Motor neuron (in vitro differentiated cells): ENCODE measurements at regions not wholly inside any gene's neighbourhood (a gene's known extent, or its start where the extent isn't known, plus 50 kb on each side); places are given as distances from the start of the nearest gene placed in this dataset.

ENCODE experiments used
- ATAC-seq, 8 experiments: fragments of 200-7000 bp; cut with Tn5 transposase; replicated peaks in 6 of 8; 2 replicates each; pipeline ENCODE4 v1.8.0; 2021; ENCODE audit warnings: mild to moderate bottlenecking in 8 of 8, moderate library complexity in 8 of 8
- H3K27ac ChIP-seq, 2 donors: fragments of 250-450 bp; sonication (Bioruptor Pico); 2 replicates each; pipeline ENCODE4 v1.9.0; 2021; ENCODE audit warnings: antibody characterized with exemption in 2 of 2, mild to moderate bottlenecking in 2 of 2, moderate library complexity in 1 of 2
- H3K4me1 ChIP-seq, 2 donors: fragments of 250-450 bp; sonication (Bioruptor Pico); replicated peaks in 1 of 2; 2 replicates each; pipeline ENCODE4 v1.6.1; 2021; ENCODE audit warnings: antibody characterized with exemption in 2 of 2, mild to moderate bottlenecking in 2 of 2, moderate library complexity in 1 of 2
- H3K4me3 ChIP-seq, 5 donors: fragments of 250-450 bp; sonication (Bioruptor Pico); 2 replicates each; pipeline ENCODE4 v1.9.0; 2021; ENCODE audit warnings: antibody characterized with exemption in 5 of 5, mild to moderate bottlenecking in 5 of 5, moderate library complexity in 4 of 5
- WGBS, 10 experiments: fragments of 450-650 bp; shearing (Covaris generic); methylation state at CpG; one replicate each; pipeline ENCODE4 v1.0.0; 2022; 5-methylcytosine and 5-hydroxymethylcytosine counted together
- in situ Hi-C, 9 experiments: fragments of 400-800 bp; cut with MboI; loops; one replicate each; pipeline ENCODE4 v1.15.0; 2021; ENCODE audit warnings: low sequenced_read_pairs in 9 of 9, low pct_unique_long_range_greater_than_20kb in 2 of 9; ENCODE audit not compliant: unreplicated experiment in 9 of 9

DNA sequence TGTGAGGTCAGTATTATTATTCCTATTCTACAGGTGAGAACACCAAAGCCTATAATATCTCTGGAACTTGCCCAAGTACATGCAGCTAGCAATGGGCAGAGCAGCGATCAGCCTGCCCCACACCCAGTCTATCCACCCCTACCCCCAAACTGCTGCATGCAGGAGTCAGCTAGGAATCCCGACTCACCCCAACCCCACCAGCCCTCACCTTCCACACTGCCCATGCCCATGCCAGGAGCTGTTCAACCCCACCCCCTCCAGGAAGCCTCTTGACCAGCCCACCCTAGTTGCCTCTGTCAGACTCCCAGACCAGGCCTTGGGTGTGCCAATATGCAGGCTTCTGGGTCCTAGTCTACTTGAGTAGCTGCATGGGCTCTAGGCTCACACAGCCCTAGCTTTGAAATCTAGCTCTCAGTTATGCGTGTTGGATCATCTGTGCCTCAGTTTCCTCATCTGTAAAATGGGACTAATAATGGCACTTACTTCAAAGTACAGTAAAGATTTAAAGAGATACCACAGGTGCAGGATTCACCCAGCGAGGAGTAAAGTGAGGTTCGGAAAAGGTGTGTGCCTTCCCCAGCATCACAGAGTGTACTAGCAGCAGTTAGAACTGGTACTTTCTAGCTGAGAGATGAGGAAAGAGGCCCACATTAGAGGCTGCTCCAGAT lies 173.2 kb downstream of the VEGFA start:
- Histone ChIP-seq H3K4me3 (no peak overlapping the region), H3K27ac (no peak overlapping the region), H3K4me1 (peaks cover 9% of the 10 kb centered on the region in 2 donors)
- no peak for ATAC-seq
- in situ Hi-C loops, result no loop called here
- 55 to 100% (median 96%) methylated on average over 2 to 3 of the region's 5 CpGs; no CpG with 5 or more reads in 7 of the 10 experiments for WGBS, 10 experiments

DNA sequence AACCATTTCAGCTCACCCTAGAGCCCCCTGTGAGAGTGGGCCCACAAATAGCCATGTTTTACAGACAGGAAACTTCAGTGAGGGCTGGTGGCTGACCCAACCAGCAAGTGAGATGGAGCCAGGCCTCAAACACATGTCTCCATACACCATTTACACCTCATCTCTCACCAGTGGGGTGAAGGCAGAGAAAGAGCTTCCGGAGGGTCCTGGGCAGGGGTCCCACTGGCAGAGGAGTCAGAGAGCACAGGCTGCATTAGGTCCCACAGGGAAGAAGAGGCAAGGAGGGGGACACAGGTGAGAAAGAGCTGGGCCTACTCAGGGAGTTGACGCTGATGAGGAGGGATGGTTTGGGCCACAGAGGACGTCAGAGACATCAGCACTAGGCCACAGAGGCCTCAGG lies 172.6 kb downstream of the VEGFA start:
- in situ Hi-C loops, result no loop called here

DNA sequence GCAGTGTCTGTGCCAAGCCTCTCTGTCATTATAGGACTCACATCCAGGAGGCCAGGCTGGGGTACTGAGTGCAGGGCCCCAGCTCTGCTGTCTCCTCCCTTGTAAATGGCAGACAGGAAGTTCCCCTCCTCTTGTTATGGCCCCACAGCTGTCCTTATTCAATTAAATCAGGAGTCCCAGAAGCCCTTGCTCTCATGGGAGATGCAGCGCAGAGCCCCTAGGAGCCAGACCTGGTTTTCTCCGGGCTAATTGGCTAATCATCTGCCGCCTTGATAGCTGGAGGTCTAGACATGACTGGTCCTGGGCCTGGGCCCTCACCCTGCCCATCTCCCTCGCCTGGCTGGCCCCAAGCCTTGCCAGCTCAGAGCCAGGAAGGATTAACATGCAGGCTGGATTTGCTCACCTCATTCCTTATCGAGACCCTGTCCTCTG lies 172.0 kb downstream of the VEGFA start:
- in situ Hi-C loops, result no loop called here
- 40 to 100% (median 80%) methylated on average over 1 to 2 of the region's 5 CpGs; no CpG with 5 or more reads in 7 of the 10 experiments for WGBS, 10 experiments
- Histone ChIP-seq H3K27ac (peak overlapping the region in 1 of 2 donors; percentile 37), H3K4me1 (peaks cover 8 to 9% of the 10 kb centered on the region in 2 donors), H3K4me3 (no peak overlapping the region)
- ATAC-seq, result peak in 5 of 8 experiments; percentile 40 to 71 (median 55)

More for the DNA sequence above, 172.6 kb downstream of the VEGFA start:
- peaks cover 8 to 9% of the 10 kb centered on the region in 2 donors for H3K4me1 ChIP-seq
- no peak overlapping the region for H3K4me3 ChIP-seq
- H3K27ac ChIP-seq, result no peak overlapping the region
- 40 to 100% (median 80%) methylated on average over 1 to 3 of the region's 3 CpGs; no CpG with 5 or more reads in 3 of the 10 experiments for WGBS, 10 experiments
- no peak for ATAC-seq

DNA sequence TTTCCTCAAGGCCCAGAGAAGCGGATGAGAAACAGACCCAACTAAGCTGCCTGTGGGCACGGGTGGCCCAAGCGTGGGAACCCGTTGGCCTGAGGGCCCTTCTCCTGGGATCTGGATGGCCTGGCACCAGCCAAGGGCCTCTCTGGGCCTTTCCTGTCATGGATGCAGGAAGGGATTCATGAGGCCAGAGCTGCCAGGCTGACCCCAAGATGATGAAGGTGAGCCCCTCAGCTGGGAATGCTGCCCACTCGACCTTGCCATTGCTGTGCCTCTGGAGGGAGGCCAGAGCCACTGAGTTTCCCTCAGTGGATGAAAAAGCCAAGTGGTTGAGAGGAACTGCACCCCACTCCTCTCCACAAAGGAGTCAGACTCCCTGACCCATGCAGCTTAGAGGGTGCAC lies 171.2 kb downstream of the VEGFA start:
- Histone ChIP-seq H3K27ac (no peak overlapping the region), H3K4me3 (no peak overlapping the region), H3K4me1 (peaks cover 8 to 9% of the 10 kb centered on the region in 2 donors)
- WGBS, 10 experiments, result 40 to 100% (median 88%) methylated on average over 1 to 3 of the region's 5 CpGs; no CpG with 5 or more reads in 5 of the 10 experiments
- in situ Hi-C loops, result no loop called here
- no peak for ATAC-seq

DNA sequence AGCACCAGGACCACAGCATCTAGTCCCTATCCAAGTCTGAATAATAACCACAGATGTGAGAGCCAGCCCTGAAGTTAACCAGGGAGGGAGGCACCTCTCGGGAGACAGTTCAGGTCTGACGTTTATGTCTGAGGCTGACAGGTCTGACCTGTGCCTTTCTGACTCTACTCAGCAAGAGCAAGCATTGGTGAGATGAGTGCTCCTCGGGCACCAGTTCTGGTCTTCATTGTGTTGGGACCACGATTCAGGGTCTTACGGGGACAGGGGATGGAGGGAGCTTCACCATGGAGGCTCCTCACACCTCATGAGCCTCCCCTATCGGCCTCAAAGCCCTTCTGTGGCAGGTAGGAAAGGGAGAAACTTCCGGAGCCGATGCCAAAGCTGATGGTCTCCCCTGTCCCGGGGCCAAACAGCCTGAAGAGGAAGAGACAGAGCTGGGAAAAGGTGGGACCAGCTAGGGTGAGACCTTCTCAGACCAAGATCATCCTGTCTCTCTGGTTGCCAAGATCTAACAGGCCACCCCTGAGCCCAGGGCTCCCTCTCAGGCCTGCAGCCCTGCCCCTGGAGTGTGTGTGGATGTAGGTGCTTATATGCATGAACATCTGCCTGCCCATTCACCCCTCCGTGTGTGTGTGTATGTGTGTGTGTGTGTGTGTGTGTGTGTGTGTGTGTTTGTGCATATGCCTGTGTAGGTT lies 170.5 kb downstream of the VEGFA start:
- no peak for ATAC-seq
- Histone ChIP-seq H3K4me3 (no peak overlapping the region), H3K27ac (no peak overlapping the region), H3K4me1 (peaks cover 9 to 14% of the 10 kb centered on the region in 2 donors)
- 50 to 100% (median 67%) methylated on average over 1 to 4 of the region's 10 CpGs; no CpG with 5 or more reads in 5 of the 10 experiments for WGBS, 10 experiments
- in situ Hi-C loops, result no loop called here

DNA sequence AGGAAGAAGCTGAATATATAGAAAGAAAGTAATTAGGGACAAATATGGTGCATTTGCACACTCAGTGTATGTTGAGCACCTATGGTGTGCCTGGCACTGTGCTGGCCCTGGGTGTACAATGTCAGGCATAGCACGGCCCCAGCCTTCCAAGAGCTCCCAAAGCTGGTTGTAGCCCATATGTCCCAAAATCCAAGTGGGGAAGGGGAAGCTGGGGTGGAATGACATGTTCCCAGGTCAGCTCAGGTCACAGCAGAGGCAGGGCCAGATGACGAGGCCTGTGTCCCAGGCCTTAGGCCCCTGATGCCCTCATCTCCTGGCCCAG lies 170.0 kb downstream of the VEGFA start:
- in situ Hi-C loops, result no loop called here
- no peak overlapping the region for H3K27ac ChIP-seq
- WGBS, 10 experiments, result 75 to 86% (median 83%) methylated on average over 1 of the region's 2 CpGs; no CpG with 5 or more reads in 7 of the 10 experiments
- H3K4me3 ChIP-seq, result no peak overlapping the region
- H3K4me1 ChIP-seq, result peaks cover 9 to 16% of the 10 kb centered on the region in 2 donors
- ATAC-seq, result no peak

DNA sequence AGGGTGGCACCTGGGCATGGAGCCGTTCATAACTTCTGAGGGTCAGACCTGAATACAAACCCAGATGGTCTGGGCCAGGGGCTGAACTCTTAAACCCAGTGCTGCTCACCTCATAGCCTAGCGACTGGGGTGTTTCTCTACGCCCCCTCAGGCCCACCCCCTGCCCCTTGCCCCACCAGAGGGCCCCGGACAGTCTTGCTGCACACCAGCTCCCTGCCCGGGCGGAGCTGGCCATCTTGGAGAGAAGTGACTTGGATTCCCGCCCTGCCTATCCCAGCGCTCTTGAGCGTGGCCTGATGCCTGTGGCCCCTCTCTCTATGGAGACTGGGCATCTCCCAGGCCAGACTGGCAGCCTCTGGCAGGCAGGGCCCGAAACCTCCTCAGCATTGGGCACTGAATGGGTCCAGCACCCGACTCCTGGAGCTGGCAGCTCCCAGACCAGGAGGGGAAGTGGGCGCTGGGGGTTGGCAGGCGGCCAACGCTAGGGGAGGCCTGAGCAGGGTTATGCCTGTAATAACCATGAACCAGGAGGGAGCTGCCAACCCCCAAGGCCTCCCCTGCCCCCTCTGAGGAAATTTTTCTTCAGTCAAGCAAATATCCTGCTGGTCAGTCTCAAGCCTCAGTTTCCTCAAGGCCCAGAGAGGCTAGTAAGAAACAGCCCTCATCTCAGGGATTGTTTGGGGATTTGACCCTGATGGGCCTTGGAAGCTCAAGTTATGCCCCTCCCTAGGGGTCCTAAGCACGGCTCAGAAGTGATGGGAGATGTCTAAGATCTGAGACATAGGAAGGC lies 169.5 kb downstream of the VEGFA start:
- no peak for ATAC-seq
- H3K4me1 ChIP-seq, result peaks cover 9 to 17% of the 10 kb centered on the region in 2 donors
- no peak overlapping the region for H3K27ac ChIP-seq
- H3K4me3 ChIP-seq, result no peak overlapping the region
- 53 to 100% (median 82%) methylated on average over 1 to 3 of the region's 15 CpGs; no CpG with 5 or more reads in 4 of the 10 experiments for WGBS, 10 experiments
- in situ Hi-C loops, result no loop called here

DNA sequence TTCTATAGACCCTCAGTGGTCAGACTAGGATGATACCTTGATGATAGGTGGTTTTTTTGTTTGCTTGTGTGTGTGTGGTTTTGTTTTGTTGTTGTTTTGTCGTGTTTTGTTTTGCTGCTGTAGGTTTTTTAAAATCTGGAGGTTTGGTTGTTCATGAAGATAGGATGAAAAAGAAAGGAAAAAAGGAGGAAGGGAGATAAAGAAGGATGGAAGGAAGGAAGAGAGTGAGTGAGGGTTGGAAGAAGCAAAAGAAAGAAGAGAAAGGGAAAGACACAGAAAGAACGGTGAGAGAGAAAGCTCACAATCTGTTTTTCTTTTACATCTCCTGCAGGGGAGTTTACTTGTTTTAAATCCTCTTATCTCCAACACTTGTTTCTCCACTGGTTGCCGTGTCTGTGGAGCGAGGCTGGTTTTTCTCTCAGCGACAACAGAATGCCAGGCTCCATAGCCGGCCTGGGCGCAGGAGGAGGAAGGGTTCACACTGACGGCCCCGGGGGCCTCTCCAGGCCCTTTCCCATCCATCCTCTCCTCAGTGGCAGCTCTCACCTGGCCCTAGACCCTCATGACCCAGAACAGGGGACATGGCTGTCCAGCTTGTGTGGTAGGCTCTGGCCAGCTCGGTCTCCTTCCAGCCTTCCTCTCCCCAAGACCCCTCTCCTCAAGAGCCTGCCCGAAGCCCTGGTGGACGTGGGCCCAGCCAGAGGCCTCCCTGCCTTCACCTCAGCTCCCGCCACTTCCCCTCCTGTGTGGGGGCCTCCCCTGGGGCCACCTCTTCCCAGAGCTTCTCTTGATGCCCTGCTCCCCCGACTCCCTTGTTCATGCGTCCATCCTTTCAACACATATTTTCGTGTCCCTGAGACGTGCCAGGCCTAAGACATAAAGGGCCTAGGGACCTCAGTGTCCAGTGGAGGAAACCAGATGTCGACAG lies 168.4 kb downstream of the VEGFA start:
- Histone ChIP-seq H3K4me1 (peaks cover 19 to 27% of the 10 kb centered on the region in 2 donors), H3K4me3 (no peak overlapping the region), H3K27ac (no peak overlapping the region)
- in situ Hi-C loops, result no loop called here
- no peak for ATAC-seq
- WGBS, 10 experiments, result 71 to 100% (median 87%) methylated on average over 1 to 11 of the region's 18 CpGs

DNA sequence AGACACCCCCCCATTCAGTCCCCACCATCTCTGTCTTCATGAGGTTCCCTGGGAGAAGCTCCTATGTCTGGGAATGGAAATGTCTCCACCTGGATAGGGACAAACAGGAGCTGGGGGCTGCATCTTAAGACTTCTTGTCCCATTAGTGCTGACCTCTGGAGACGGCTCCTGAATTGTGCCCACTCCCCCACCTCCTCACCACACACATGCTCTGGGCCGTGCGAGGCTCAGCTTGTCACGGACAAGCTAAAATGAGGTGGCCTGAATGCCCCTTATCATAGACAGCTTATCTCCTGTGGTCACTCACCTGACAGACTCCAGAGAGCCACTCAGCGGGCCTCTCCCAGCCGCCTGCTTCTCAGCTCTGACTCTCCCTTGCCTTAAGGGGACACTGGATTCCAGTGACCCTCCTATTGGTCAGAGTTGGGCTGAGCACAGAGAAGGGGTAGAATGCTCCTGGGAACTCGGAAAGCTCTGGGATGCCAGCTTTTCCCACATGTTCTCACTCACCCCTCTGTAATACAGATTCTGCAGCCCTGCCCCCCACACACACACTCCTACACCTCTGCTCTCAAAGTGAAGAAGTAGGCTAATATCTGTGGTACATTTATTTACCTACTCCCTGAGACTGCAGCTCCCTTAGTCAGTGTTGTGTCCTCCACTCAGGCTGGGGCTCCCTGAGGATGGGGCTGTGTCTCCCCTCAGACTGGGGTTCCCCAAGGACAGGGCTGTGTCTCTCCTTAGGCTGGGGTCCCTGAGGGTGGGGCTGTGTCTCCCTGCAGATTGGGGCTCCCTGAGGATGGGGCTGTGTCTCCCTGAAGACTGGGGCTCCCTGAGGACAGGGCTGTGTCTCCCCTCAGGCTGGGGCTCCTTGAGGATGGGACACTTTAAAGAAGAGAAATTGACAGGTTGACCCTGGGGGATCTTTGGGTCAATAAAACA lies 167.5 kb downstream of the VEGFA start:
- peaks cover 26 to 35% of the 10 kb centered on the region in 2 donors for H3K4me1 ChIP-seq
- H3K27ac ChIP-seq, result no peak overlapping the region
- no peak overlapping the region for H3K4me3 ChIP-seq
- in situ Hi-C loops, result no loop called here
- ATAC-seq, result no peak
- WGBS, 10 experiments, result 73 to 87% (median 83%) methylated on average over 1 to 4 of the region's 7 CpGs; no CpG with 5 or more reads in 7 of the 10 experiments

DNA sequence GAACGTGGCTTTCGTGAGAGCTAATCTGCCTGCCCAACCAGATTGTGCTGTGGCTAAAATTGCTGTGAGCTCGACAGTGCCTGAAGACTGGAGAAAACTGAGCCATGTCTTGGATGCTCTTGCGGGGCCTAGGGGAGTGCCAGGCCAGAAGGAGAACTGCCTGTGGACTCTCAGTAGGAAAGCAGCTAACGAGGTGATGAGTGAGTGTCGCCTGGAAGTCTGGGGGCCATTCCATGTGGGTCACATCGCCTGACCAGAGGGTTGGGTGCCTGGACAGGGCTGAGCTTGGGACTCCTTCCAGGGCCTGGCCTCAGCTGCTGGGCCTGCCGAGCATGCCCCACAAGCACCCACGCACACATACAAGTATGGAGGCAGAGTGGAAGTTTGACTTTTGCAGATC lies 166.5 kb downstream of the VEGFA start:
- in situ Hi-C loops, result no loop called here
- no peak overlapping the region for H3K27ac ChIP-seq
- no peak overlapping the region for H3K4me3 ChIP-seq
- WGBS, 10 experiments, result 61 to 100% (median 77%) methylated on average over 1 to 8 of the region's 9 CpGs; no CpG with 5 or more reads in 2 of the 10 experiments
- peaks cover 21 to 29% of the 10 kb centered on the region in 2 donors for H3K4me1 ChIP-seq
- ATAC-seq, result peak in 3 of 8 experiments; percentile 18 to 67 (median 29)

DNA sequence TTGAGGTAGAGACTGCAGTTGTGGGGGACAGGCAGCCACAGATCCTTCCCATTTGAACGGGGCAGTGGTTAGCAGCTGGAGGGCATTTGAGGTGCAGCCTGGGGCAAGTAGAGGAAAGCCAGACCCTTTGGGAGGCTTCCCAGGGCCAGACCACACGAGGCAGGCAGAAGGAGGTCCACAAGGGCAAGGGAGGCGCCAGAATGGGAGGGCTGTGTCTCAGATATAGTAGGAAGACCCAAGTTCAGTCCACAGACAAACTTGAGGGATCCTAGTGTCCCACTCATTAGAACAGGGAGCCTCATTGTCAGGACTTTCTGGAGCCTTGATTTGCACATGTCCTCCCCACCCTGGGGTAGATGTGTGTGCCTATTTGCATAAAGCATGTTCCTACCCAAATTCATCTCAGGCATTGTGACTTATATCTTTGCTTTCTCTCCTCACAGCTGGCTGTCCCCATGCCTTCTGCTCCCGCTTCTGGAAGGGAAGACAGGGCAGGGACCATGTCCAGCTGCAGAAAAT lies 166.0 kb downstream of the VEGFA start:
- in situ Hi-C loops, result no loop called here

More for the DNA sequence above, 166.0 kb downstream of the VEGFA start:
- peak in 3 of 8 experiments; percentile 41 to 86 (median 75) for ATAC-seq
- Histone ChIP-seq H3K4me1 (peaks cover 21 to 29% of the 10 kb centered on the region in 2 donors), H3K4me3 (no peak overlapping the region), H3K27ac (no peak overlapping the region)
- WGBS, 10 experiments, result 0 to 100% (median 83%) methylated on average over 1 to 3 of the region's 4 CpGs; no CpG with 5 or more reads in 1 of the 10 experiments
